ENCODE measurements at regions not wholly inside any gene's neighbourhood (a gene's known extent, or its start where the extent isn't known, plus 50 kb on each side); places are given as distances from the start of the nearest gene placed in this dataset.

DNA sequence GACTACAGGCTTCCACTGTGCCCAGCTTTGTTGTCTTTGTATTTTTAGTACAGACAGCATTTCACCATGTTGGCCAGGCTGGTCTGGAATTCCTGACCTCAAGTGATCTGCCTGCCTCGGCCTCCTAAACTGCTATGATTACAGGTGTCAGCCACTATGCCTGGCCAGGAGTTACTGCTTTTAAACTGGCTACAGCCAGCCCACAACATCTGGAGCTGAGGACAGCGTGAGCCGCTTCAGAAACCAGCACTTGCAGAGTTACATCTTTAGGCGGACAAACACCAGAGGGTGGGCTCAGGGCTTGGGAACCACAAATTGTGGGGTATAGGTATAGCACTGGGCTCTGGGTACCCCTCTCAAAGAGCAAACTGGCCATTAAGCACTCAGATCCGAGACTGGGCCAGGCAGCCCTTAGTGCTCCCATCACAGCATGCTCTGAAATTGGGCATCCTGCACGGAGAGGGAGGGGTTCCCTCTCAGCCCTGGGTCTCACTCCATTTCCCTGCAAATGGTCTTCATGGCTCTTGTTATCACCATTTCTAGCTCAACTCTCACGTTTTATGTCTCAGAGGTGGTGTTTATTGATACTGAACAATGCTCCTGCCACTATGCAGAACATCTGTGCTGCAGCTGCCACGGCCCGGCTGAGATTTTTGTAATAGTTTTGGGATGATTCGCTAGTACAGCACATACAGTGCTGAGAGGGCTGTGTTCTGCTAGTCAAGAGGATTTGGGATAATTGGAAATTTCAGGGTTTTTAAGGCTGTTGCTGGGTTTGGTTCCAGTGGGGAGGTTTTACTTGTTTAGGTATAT lies 146.4 kb upstream of the LYZL2 start:
- Histone ChIP-seq H3K4me1 (no peaks in the 10 kb centered on the region), H3K27me3 (ENCODE audit: low read depth) (no peaks in the 10 kb centered on the region), H3K9me3 (no peaks in the 10 kb centered on the region), H3K36me3 (replicated peaks) (no peaks in the 10 kb centered on the region), H3K4me3 (no peak overlapping the region)
- DNase-seq (ENCODE audit: low spot score in 2 of 2), result no peak
- in situ Hi-C loops (cut with MboI; ENCODE audit: low sequenced_read_pairs), result no loop called here

DNA sequence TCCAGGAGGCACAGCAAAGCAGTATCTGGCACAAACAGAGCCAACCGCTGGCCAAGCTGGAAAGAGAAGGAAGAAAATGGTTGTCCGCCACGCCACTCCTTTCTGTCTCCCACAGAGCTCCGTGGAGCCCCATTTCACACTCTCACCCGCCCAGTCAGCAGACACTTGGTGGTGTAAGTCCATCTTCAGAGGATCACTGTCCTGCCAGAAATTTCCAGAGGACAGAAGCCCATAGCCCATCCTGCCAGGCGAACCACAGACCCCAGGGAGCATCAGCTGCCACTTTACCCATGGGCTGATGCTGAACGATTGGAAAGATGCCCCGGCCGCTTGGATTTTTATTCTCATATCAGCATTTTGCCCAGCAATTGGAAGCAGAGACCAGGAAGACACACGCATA lies 144.7 kb upstream of the LYZL2 start:
- Histone ChIP-seq H3K4me1 (no peaks in the 10 kb centered on the region), H3K9me3 (peaks cover 8% of the 10 kb centered on the region), H3K36me3 (replicated peaks) (no peaks in the 10 kb centered on the region), H3K4me3 (no peak overlapping the region), H3K27me3 (ENCODE audit: low read depth) (no peaks in the 10 kb centered on the region)
- no peak for DNase-seq (ENCODE audit: low spot score in 2 of 2)
- in situ Hi-C loops (cut with MboI; ENCODE audit: low sequenced_read_pairs), result no loop called here

DNA sequence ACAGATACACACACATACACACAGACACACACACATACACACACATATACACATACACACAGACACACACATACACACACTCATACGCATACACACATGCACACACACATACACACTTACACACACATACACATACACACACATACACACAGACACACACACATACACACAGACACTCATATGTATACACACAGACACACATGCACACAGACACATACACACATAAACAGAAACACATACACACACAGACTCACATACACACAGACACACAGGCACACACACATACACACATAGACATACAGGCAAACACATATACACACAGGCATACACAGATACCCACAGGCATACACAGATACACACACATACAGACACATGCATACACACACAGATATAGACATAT lies 143.9 kb upstream of the LYZL2 start:
- H3K36me3 ChIP-seq (replicated peaks), result no peaks in the 10 kb centered on the region
- H3K4me3 ChIP-seq, result no peak overlapping the region
- no peak for DNase-seq (ENCODE audit: low spot score in 2 of 2)
- peaks cover 8% of the 10 kb centered on the region for H3K9me3 ChIP-seq
- no peaks in the 10 kb centered on the region for H3K4me1 ChIP-seq
- in situ Hi-C loops (cut with MboI; ENCODE audit: low sequenced_read_pairs), result no loop called here
- H3K27me3 ChIP-seq (ENCODE audit: low read depth), result no peaks in the 10 kb centered on the region

DNA sequence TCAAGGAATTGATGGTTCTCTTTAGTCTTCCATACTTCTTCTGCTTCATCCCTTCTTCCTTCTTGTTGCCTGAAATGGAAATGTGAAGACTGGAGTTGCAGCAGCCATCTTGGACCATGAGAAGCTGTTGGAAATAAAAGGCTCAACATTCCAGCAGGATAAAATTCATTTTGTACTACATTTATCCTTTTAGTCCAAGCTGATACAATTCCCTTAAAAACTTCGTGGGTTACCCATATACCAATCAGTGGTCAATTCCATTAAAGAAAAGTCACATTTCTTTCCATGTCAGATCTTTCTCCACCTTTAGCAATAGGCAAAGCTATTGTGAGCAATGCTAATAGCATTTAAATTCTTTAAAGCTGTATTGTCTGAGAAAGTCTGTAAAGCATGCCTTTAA lies 141.3 kb upstream of the LYZL2 start:
- no peaks in the 10 kb centered on the region for H3K36me3 ChIP-seq (replicated peaks)
- H3K27me3 ChIP-seq (ENCODE audit: low read depth), result no peaks in the 10 kb centered on the region
- in situ Hi-C loops (cut with MboI; ENCODE audit: low sequenced_read_pairs), result no loop called here
- no peak overlapping the region for H3K4me3 ChIP-seq
- DNase-seq (ENCODE audit: low spot score in 2 of 2), result no peak
- H3K4me1 ChIP-seq, result no peaks in the 10 kb centered on the region
- peaks cover 8% of the 10 kb centered on the region for H3K9me3 ChIP-seq

DNA sequence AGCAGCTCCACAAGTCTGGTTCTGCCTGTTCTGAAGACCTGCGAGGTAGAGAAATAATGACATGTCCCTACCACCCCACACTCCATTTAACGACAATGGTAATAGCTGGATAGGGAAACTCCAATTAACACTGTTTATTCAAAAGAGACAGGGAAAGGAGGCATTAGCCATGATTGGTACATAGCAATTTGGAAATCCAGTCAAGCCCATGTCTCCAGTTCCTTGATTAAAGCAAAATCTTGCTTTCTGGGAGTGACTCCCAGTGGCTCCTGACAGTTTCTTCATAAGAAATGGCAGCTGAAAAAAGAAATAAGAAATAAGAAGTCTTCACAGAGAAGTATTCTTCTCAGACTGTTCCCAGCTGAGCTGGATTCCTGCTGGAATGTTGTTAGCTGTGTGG lies 140.7 kb upstream of the LYZL2 start:
- Histone ChIP-seq H3K4me3 (no peak overlapping the region), H3K4me1 (no peaks in the 10 kb centered on the region), H3K9me3 (peaks cover 8% of the 10 kb centered on the region), H3K36me3 (replicated peaks) (no peaks in the 10 kb centered on the region), H3K27me3 (ENCODE audit: low read depth) (no peaks in the 10 kb centered on the region)
- DNase-seq (ENCODE audit: low spot score in 2 of 2), result no peak
- in situ Hi-C loops (cut with MboI; ENCODE audit: low sequenced_read_pairs), result no loop called here

DNA sequence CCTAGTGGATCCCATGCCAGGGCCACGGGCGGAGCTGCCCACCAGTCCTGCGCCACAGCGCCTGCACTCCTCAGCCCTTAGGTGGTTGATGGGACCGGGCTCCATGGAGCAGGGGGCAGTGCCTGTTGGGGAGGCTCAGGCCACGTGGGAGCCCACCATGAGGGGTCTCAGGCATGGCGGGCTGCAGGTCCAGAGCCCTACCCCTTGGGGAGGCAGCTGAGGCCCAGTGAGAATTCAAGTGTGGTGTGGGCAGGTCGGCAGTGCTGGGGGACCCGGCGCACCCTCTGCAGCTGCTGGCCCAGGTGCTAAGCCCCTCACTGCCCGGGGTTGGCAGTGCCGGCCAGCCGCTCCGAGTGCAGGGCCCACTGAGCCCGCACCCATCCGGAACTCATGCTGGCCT lies 139.8 kb upstream of the LYZL2 start:
- in situ Hi-C loops (cut with MboI; ENCODE audit: low sequenced_read_pairs), result no loop called here
- no peaks in the 10 kb centered on the region for H3K36me3 ChIP-seq (replicated peaks)
- H3K4me1 ChIP-seq, result no peaks in the 10 kb centered on the region
- DNase-seq (ENCODE audit: low spot score in 2 of 2), result no peak
- H3K9me3 ChIP-seq, result peaks cover 8% of the 10 kb centered on the region
- H3K27me3 ChIP-seq (ENCODE audit: low read depth), result no peaks in the 10 kb centered on the region
- no peak overlapping the region for H3K4me3 ChIP-seq

DNA sequence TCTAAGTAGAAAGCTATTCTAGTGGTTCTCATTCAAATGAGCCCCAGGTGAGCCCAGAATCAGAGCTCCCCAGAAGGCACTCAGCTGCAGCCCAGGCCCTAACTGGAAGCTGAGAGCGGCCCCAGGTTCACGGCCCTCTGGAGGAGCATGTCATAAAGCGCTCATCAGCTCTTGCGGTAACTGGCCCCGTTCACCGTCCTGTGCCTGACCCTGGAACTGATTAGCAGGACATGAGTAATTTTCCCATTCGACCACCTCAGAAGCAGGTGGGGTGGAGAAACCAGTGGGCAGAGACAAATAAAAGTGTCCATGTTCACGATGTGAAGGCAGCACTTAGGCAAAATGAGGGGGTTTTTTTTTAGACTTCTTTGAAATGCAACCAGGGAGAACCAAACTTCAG lies 136.1 kb upstream of the LYZL2 start:
- Histone ChIP-seq H3K4me1 (no peaks in the 10 kb centered on the region), H3K36me3 (replicated peaks) (no peaks in the 10 kb centered on the region), H3K27me3 (ENCODE audit: low read depth) (no peaks in the 10 kb centered on the region), H3K9me3 (peaks cover 7% of the 10 kb centered on the region), H3K4me3 (no peak overlapping the region)
- in situ Hi-C loops (cut with MboI; ENCODE audit: low sequenced_read_pairs), result no loop called here
- no peak for DNase-seq (ENCODE audit: low spot score in 2 of 2)

DNA sequence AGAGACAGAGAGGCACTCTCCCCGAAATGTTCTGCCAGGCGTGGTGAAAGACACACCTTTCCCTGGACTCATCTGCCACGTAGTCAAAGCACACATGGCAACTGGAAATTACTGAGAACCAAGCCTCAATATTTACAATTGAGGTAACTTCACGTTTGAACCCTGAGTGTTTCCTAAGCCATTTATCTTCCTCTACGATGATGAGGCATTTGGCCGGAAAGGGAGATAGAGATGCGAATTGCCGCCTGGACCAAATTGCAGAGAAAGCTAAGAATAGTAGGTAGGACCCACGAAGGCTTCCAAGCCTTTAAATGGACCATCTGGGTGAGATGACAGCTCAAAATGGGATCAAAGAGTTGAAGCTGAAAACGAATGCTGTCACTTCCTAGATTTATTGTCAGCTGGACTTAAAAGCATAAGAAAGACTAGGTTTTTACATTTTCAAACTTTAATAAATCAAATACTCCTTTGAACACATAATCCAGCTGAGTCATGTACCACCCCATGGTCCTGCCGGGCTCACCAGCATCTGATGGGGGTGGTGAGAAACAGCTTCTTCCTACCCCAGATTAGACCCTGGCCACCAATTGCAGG lies 135.6 kb upstream of the LYZL2 start:
- Histone ChIP-seq H3K4me1 (no peaks in the 10 kb centered on the region), H3K9me3 (peaks cover 2% of the 10 kb centered on the region; the same call in 1 of the 2 replicates), H3K36me3 (replicated peaks) (no peaks in the 10 kb centered on the region), H3K27me3 (ENCODE audit: low read depth) (no peaks in the 10 kb centered on the region), H3K4me3 (no peak overlapping the region)
- DNase-seq (ENCODE audit: low spot score in 2 of 2), result no peak
- in situ Hi-C loops (cut with MboI; ENCODE audit: low sequenced_read_pairs), result no loop called here

DNA sequence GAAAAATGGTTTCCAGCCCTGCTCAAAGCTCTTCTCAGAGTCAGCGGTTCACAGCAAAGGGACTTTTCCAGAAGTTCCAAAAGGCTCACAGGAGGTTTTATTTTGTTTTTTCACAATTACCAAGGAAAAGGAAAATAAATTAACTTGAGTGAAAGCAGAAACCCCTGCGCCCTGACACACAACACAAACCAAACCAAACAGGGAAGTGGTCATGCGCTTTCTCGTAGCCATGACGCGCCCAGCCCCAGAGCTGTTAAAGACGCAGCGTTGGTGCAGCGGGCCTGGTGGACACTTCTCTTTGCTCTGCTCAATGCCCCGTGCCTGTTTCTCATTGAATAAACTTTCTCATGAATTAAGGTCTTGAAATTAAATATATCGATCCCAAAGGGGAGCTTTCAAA lies 134.4 kb upstream of the LYZL2 start:
- in situ Hi-C loops (cut with MboI; ENCODE audit: low sequenced_read_pairs), result no loop called here
- H3K4me1 ChIP-seq, result no peaks in the 10 kb centered on the region
- H3K27me3 ChIP-seq (ENCODE audit: low read depth), result no peaks in the 10 kb centered on the region
- no peak overlapping the region for H3K4me3 ChIP-seq
- H3K9me3 ChIP-seq, result no peaks in the 10 kb centered on the region
- no peak for DNase-seq (ENCODE audit: low spot score in 2 of 2)
- H3K36me3 ChIP-seq (replicated peaks), result no peaks in the 10 kb centered on the region

DNA sequence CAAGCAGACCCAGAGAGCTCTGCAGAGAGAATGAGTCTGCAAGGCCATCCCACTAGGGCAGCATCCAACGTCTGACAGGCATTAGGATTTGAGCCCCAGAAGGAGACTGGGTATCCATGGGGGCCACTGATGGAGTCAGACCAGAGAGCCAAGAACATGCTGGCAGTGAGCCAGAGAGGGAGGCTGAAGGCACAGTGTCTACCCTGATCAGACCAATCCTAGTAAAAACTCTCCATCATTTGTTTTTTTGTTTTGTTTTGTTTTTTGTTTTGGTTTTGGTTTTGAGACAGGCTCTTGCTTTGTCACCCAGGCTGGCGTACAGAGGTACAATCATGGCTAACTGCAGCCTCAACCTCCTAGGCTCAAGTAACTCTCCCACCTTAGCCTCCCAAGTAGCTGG lies 133.1 kb upstream of the LYZL2 start:
- Histone ChIP-seq H3K36me3 (replicated peaks) (no peaks in the 10 kb centered on the region), H3K4me1 (no peaks in the 10 kb centered on the region), H3K4me3 (no peak overlapping the region), H3K27me3 (ENCODE audit: low read depth) (no peaks in the 10 kb centered on the region), H3K9me3 (no peaks in the 10 kb centered on the region)
- in situ Hi-C loops (cut with MboI; ENCODE audit: low sequenced_read_pairs), result no loop called here
- no peak for DNase-seq (ENCODE audit: low spot score in 2 of 2)

DNA sequence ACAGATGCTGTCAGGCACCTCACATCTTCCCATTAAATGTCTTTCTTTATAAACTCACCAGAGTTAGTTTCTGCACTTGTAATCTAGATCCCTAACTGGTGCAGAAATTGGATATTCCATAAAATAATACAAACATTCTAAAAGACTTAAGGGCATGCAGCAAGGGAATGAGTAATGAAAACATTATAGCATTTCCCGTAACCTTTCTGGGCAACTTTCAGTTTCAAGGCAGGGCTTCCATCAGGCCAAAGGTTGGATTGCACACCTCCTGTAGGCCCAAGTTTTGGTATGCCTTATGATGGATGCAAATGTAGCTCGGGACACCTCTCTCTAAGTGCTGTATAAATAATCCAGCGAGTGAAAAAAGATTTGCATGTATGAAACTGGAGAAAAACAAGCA lies 129.9 kb upstream of the LYZL2 start:
- no peaks in the 10 kb centered on the region for H3K4me1 ChIP-seq
- H3K9me3 ChIP-seq, result no peaks in the 10 kb centered on the region
- in situ Hi-C loops (cut with MboI; ENCODE audit: low sequenced_read_pairs), result no loop called here
- H3K4me3 ChIP-seq, result no peak overlapping the region
- no peaks in the 10 kb centered on the region for H3K27me3 ChIP-seq (ENCODE audit: low read depth)
- no peak for DNase-seq (ENCODE audit: low spot score in 2 of 2)
- H3K36me3 ChIP-seq (replicated peaks), result no peaks in the 10 kb centered on the region

DNA sequence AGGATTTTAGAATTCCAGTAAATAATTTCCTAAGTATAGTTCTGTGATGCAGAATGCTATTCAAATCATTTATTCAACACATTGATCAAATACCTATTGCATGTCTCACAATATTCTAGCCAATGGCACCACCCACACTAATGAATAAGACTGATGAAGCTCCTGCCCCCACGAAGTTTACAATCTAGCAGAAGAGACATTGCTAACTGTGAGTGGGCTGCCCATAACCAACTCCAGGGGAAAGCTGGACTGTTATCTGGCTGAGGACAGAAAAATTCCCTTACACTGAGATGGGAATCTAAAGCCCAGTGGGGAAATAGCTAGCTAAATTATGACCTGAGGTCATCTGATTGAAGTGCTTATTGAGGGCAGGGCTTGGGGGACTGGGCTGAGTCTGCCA lies 128.8 kb upstream of the LYZL2 start:
- Histone ChIP-seq H3K27me3 (ENCODE audit: low read depth) (no peaks in the 10 kb centered on the region), H3K9me3 (no peaks in the 10 kb centered on the region), H3K4me3 (no peak overlapping the region), H3K36me3 (replicated peaks) (no peaks in the 10 kb centered on the region), H3K4me1 (no peaks in the 10 kb centered on the region)
- in situ Hi-C loops (cut with MboI; ENCODE audit: low sequenced_read_pairs), result no loop called here
- DNase-seq (ENCODE audit: low spot score in 2 of 2), result no peak

DNA sequence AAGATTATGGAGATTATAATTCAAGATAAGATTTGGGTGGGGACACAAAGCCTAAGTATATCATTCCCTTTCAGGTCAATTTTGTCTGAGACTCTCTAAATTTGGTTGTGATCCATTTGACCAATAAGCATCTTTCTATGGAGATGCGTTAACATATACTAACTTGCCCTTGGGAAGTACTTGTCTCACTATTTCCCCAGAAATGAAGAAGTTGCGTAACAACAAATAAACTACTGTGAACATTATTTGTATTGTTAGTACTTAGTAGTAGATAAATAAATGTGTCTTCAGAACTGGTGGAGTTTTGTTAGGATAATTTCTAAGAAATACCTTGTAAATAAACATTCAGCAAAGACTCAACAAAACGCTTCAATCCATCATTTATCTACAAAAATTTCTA lies 127.3 kb upstream of the LYZL2 start:
- no peak for DNase-seq (ENCODE audit: low spot score in 2 of 2)
- Histone ChIP-seq H3K27me3 (ENCODE audit: low read depth) (no peaks in the 10 kb centered on the region), H3K4me1 (no peaks in the 10 kb centered on the region), H3K36me3 (replicated peaks) (no peaks in the 10 kb centered on the region), H3K9me3 (no peaks in the 10 kb centered on the region), H3K4me3 (no peak overlapping the region)
- in situ Hi-C loops (cut with MboI; ENCODE audit: low sequenced_read_pairs), result no loop called here

DNA sequence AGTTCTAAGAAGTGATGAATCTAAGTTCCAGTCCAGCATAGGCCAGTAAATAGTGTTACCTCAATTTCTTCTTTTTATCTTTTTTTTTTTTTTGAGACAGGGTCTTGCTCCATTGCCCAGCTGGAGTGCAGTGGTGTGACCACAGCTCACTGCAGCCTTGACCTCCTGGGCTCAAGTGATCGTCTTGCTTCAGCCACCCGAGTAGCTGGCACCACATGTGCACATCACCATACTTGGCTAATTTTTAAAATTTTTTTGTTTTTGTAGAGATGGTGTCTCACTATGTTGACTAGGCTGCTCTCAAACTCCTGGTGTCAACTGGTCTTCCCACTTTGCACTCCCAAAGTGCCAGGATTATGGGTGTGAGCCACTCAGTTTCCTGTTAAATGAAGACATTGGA lies 126.6 kb upstream of the LYZL2 start:
- Histone ChIP-seq H3K36me3 (replicated peaks) (no peaks in the 10 kb centered on the region), H3K9me3 (no peaks in the 10 kb centered on the region), H3K4me3 (no peak overlapping the region), H3K4me1 (no peaks in the 10 kb centered on the region), H3K27me3 (ENCODE audit: low read depth) (no peaks in the 10 kb centered on the region)
- in situ Hi-C loops (cut with MboI; ENCODE audit: low sequenced_read_pairs), result no loop called here
- no peak for DNase-seq (ENCODE audit: low spot score in 2 of 2)
